PC-9 (cell line): ENCODE measurements at regions not wholly inside any gene's neighbourhood (a gene's known extent, or its start where the extent isn't known, plus 50 kb on each side); places are given as distances from the start of the nearest gene placed in this dataset.

Experiments
- BruUV-seq: library from RNA; stranded (reverse); fragments of 400-500 nt; replicated peaks from 2 replicates; lab custom pipeline; 2021; lab: Mats Ljungman, UMichigan
- CTCF ChIA-PET: fragments of 300-600 bp; sonication (Branson Sonifier 250); formaldehyde crosslinking; loops from one replicate; lab custom pipeline; 2022; ENCODE audit warnings: antibody characterized with exemption; lab: Charles Lee
- POLR2A ChIA-PET: fragments of 300-600 bp; sonication (Branson Sonifier 250); formaldehyde crosslinking; loops from one replicate; lab custom pipeline; 2022; ENCODE audit warnings: antibody characterized with exemption; ENCODE audit not compliant: unreplicated experiment; lab: Charles Lee
- DNase-seq, 2 experiments: peaks; one replicate each; pipeline versions ENCODE4 v3.0.0 to v3.0.0-alpha.2; 2015 to 2022; ENCODE audit warnings: mixed read lengths in 1 of 2
- H2AFZ ChIP-seq: fragments of 200-600 bp; sonication (generic); 2 replicates; pipeline ENCODE4 v1.8.1; 2017; ENCODE audit warnings: antibody characterized with exemption
- H3F3A ChIP-seq: fragments of 200-600 bp; sonication (generic); 2 replicates; pipeline ENCODE4 v1.8.1; 2017; ENCODE audit warnings: antibody characterized with exemption, mild to moderate bottlenecking, low read depth; ENCODE audit not compliant: insufficient read depth
- H3K27ac ChIP-seq: fragments of 200-600 bp; sonication (generic); 2 replicates; pipeline ENCODE4 v1.6.1; 2016; ENCODE audit warnings: mixed run types
- H3K27me3 ChIP-seq: fragments of 200-600 bp; sonication (generic); 2 replicates; pipeline ENCODE4 v1.6.1; 2016; ENCODE audit warnings: low read depth, mixed run types; ENCODE audit not compliant: insufficient read depth
- H3K36me3 ChIP-seq: fragments of 200-600 bp; sonication (generic); 2 replicates; pipeline ENCODE4 v1.6.1; 2016; ENCODE audit warnings: low read depth, mixed run types
- H3K4me1 ChIP-seq: fragments of 200-600 bp; sonication (generic); replicated peaks from 2 replicates; pipeline ENCODE4 v1.6.1; 2016; ENCODE audit warnings: mixed run types; ENCODE audit not compliant: insufficient read depth
- H3K4me2 ChIP-seq: fragments of 200-600 bp; sonication (generic); 2 replicates; pipeline ENCODE4 v1.6.1; 2017; ENCODE audit warnings: mixed run types
- H3K4me3 ChIP-seq: fragments of 200-600 bp; sonication (generic); 2 replicates; pipeline ENCODE4 v1.6.1; 2016; ENCODE audit warnings: mixed run types
- H3K79me2 ChIP-seq: fragments of 200-600 bp; sonication (generic); 2 replicates; pipeline ENCODE4 v1.6.1; 2017; ENCODE audit warnings: low read depth, mixed run types
- H3K9me2 ChIP-seq: fragments of 200-600 bp; sonication (generic); 2 replicates; pipeline ENCODE4 v1.8.1; 2017; ENCODE audit warnings: mild to moderate bottlenecking; ENCODE audit not compliant: insufficient read depth
- H3K9me3 ChIP-seq: fragments of 200-600 bp; sonication (generic); 2 replicates; pipeline ENCODE4 v1.8.1; 2016; ENCODE audit warnings: low read depth; ENCODE audit not compliant: insufficient read depth
- H4K20me1 ChIP-seq: fragments of 200-600 bp; sonication (generic); 2 replicates; pipeline ENCODE4 v1.8.1; 2017; ENCODE audit not compliant: insufficient read depth
- CTCF ChIP-seq: fragments of 200-600 bp; sonication (generic); conservative IDR thresholded peaks from 2 replicates; pipeline ENCODE4 v1.6.1; 2017; ENCODE audit warnings: mixed run types, antibody characterized with exemption, mild to moderate bottlenecking, moderate library complexity
- EZH2 ChIP-seq: fragments of 200-600 bp; sonication (generic); IDR thresholded peaks from 2 replicates; pipeline ENCODE4 v1.8.0; 2017; ENCODE audit warnings: antibody characterized with exemption, low read depth
- intact Hi-C: fragments of 100-400 bp; cut with micrococcal nuclease; formaldehyde crosslinking; loops from one replicate; pipeline ENCODE4 v1.10.0; 2022; ENCODE audit not compliant: unreplicated experiment

DNA sequence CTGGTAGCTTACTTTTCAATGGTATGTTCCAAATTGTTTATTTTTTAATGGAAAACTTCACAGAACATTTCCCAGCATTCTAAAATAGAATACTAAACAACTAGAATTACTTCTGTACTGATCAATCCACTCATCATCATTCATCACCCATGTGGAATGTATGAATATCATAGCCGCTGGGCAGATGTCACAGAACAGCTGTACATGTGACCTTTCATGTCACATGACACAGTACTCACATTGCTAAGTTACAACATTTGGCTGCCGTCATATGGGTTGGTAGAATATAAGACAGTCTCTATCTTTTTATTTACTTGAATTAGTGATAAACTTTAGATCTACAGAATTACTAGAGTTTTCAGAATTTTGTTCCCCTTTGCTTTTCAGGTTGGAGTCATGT, 387.6 kb downstream of the ZEB2 start:
- no peak for TF ChIP-seq EZH2
- no peak for TF ChIP-seq CTCF
- CTCF ChIA-PET = no interaction called here
- H3K36me3 ChIP-seq = no peaks in the 10 kb centered on the region
- no peaks in the 10 kb centered on the region for H3K79me2 ChIP-seq
- H4K20me1 ChIP-seq = no peaks in the 10 kb centered on the region
- no peaks in the 10 kb centered on the region for H3F3A ChIP-seq
- H3K4me1 ChIP-seq = peaks cover 10% of the 10 kb centered on the region
- intact Hi-C loops = no loop called here
- no peak for DNase-seq
- H3K9me3 ChIP-seq = no peaks in the 10 kb centered on the region
- no peak overlapping the region for H3K27ac ChIP-seq
- no TSS peak for BruUV-seq
- no peaks in the 10 kb centered on the region for H3K9me2 ChIP-seq
- no peak overlapping the region for H3K4me2 ChIP-seq
- POLR2A ChIA-PET = no interaction called here
- no peak overlapping the region for H2AFZ ChIP-seq
- no peak overlapping the region for H3K4me3 ChIP-seq
- no peaks in the 10 kb centered on the region for H3K27me3 ChIP-seq

DNA sequence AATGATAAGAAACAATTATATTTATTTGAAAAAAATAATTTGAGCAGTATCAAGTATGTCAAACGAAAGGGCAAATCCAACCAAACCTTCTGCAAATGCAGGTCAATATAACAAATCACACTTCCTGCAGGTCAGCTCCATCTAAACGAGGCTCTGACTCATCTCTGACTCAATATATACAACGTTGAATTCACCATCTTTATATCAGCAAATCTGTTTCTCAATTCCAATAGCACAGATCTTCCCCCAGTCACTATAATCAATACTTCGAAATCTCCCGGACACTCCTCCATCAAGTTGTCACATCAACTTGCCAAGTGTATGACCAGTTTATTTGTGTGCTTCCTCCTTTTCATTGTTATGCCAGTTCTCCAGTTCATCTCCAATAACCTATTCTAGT, 388.9 kb downstream of the ZEB2 start:
- Histone ChIP-seq H2AFZ (no peak overlapping the region), H3F3A (no peaks in the 10 kb centered on the region), H3K27ac (no peak overlapping the region), H3K36me3 (no peaks in the 10 kb centered on the region), H3K79me2 (no peaks in the 10 kb centered on the region), H3K4me1 (peaks cover 10% of the 10 kb centered on the region), H3K9me2 (no peaks in the 10 kb centered on the region), H3K4me3 (no peak overlapping the region), H3K9me3 (no peaks in the 10 kb centered on the region), H4K20me1 (no peaks in the 10 kb centered on the region), H3K4me2 (no peak overlapping the region), H3K27me3 (no peaks in the 10 kb centered on the region)
- ChIA-PET CTCF (no interaction called here), POLR2A (no interaction called here)
- TF ChIP-seq EZH2 = no peak
- no peak for TF ChIP-seq CTCF
- DNase-seq = no peak
- no TSS peak for BruUV-seq
- intact Hi-C loops = no loop called here

- no peak for DNase-seq
- no peak overlapping the region for H3K4me3 ChIP-seq
- no peaks in the 10 kb centered on the region for H4K20me1 ChIP-seq
- no peaks in the 10 kb centered on the region for H3F3A ChIP-seq
- no TSS peak for BruUV-seq
- no peaks in the 10 kb centered on the region for H3K9me3 ChIP-seq
- ChIA-PET POLR2A (interaction anchor here (0.7 kb wide), 1 partner anchor 547 kb away, joined by 4 read pairs; no protein-coding TSS in a partner anchor), CTCF (no interaction called here)
- no peak overlapping the region for H2AFZ ChIP-seq
- H3K4me2 ChIP-seq = no peak overlapping the region
- H3K4me1 ChIP-seq = peaks cover 10% of the 10 kb centered on the region
- intact Hi-C loops = no loop called here
- no peak overlapping the region for H3K27ac ChIP-seq
- no peaks in the 10 kb centered on the region for H3K27me3 ChIP-seq
- H3K36me3 ChIP-seq = no peaks in the 10 kb centered on the region
- TF ChIP-seq EZH2 = no peak
- no peak for TF ChIP-seq CTCF
- H3K9me2 ChIP-seq = no peaks in the 10 kb centered on the region
- H3K79me2 ChIP-seq = no peaks in the 10 kb centered on the region
These were observed 389.4 kb downstream of the ZEB2 start for GRCh38 chr2:144130551-144130950.
